CD8-positive, alpha-beta memory T cell (primary cell): ENCODE measurements at regions not wholly inside any gene's neighbourhood (a gene's known extent, or its start where the extent isn't known, plus 50 kb on each side); places are given as distances from the start of the nearest gene placed in this dataset.

Source experiments
- CTCF ChIA-PET: fragments of 350-600 bp; sonication (Branson Sonifier 250); formaldehyde crosslinking; loops from one replicate; lab custom pipeline; 2021; ENCODE audit warnings: antibody characterized with exemption; lab: Charles Lee
- POLR2A ChIA-PET: fragments of 350-600 bp; sonication (Branson Sonifier 250); formaldehyde crosslinking; loops from one replicate; lab custom pipeline; 2021; ENCODE audit warnings: antibody characterized with exemption; lab: Charles Lee
- DNase-seq, 5 donors: peaks; one replicate each; pipeline versions ENCODE4 v3.0.0 to v3.0.0-alpha.2; 2020 to 2022; ENCODE audit warnings: mixed read lengths in 1 of 5
- H3K27ac ChIP-seq: one replicate; pipeline ENCODE4 v1.7.0; 2013; ENCODE audit warnings: low read depth, mild to moderate bottlenecking, low read length, moderate library complexity
- H3K27me3 ChIP-seq: 2 replicates; pipeline ENCODE4 v1.7.0; 2013; ENCODE audit warnings: low read length, mild to moderate bottlenecking; ENCODE audit not compliant: insufficient read depth, poor library complexity, severe bottlenecking
- H3K36me3 ChIP-seq: 2 replicates; pipeline ENCODE4 v1.7.0; 2013; ENCODE audit warnings: mild to moderate bottlenecking, low read length, moderate library complexity; ENCODE audit not compliant: insufficient read depth
- H3K4me1 ChIP-seq: 2 replicates; pipeline ENCODE4 v1.7.0; 2013; ENCODE audit warnings: mild to moderate bottlenecking, low read length, moderate library complexity; ENCODE audit not compliant: insufficient read depth
- H3K4me3 ChIP-seq: 2 replicates; pipeline ENCODE4 v1.7.0; 2013; ENCODE audit warnings: mild to moderate bottlenecking, low read length
- H3K9me3 ChIP-seq: 2 replicates; pipeline ENCODE4 v1.7.0; 2013; ENCODE audit warnings: mild to moderate bottlenecking, low read length
- H3K27ac Mint-ChIP-seq, 8 donors: one replicate each; pipeline ENCODE4 v1.8.0; 2020 to 2021; ENCODE audit warnings: mixed read lengths in 8 of 8, mild to moderate bottlenecking in 6 of 8, inconsistent platforms in 3 of 8, moderate library complexity in 3 of 8
- H3K27me3 Mint-ChIP-seq, 2 donors: one replicate each; pipeline ENCODE4 v1.8.0; 2020 to 2021; ENCODE audit warnings: mixed read lengths in 2 of 2, mild to moderate bottlenecking in 1 of 2, moderate library complexity in 1 of 2
- H3K36me3 Mint-ChIP-seq, 3 donors: one replicate each; pipeline ENCODE4 v1.8.0; 2020 to 2021; ENCODE audit warnings: mixed read lengths in 3 of 3, inconsistent platforms in 1 of 3, mild to moderate bottlenecking in 1 of 3
- H3K4me1 Mint-ChIP-seq, 3 donors: one replicate each; pipeline ENCODE4 v1.8.0; 2020 to 2021; ENCODE audit warnings: mixed read lengths in 3 of 3, inconsistent platforms in 1 of 3, mild to moderate bottlenecking in 1 of 3
- H3K4me3 Mint-ChIP-seq, 7 donors: one replicate each; pipeline ENCODE4 v1.8.0; 2020 to 2021; ENCODE audit warnings: mixed read lengths in 7 of 7, mild to moderate bottlenecking in 6 of 7, moderate library complexity in 4 of 7, inconsistent platforms in 2 of 7
- H3K9me3 Mint-ChIP-seq, 5 donors: one replicate each; pipeline ENCODE4 v1.8.0; 2020 to 2022; ENCODE audit warnings: mixed read lengths in 5 of 5, mild to moderate bottlenecking in 3 of 5, moderate library complexity in 2 of 5, inconsistent platforms in 1 of 5

DNA sequence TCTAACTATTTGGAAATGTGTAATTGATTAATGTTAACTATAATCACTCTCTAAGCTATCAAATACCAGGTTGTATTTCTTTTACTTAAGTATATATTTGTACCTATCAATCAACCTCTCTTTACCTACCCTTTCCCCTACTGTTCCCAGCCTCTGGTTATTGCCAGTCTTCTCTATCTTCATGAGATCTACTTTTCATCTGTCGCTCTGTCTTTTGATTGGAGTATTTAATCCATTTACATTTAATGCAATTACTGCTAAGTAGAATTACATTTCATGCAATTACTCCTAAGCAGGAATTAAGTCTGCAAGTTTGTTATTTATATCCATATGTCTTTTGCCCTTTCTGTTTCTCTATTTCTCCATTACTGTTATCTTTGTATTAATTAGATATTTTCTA lies 148.1 kb downstream of the MAT2B start:
- H3K9me3 Mint-ChIP-seq, result peaks cover 3 to 16% (median 8%) of the 10 kb centered on the region in 5 donors
- no peak overlapping the region for H3K27ac Mint-ChIP-seq
- H3K27me3 Mint-ChIP-seq, result no peaks in the 10 kb centered on the region
- ChIA-PET CTCF (no interaction called here), POLR2A (no interaction called here)
- H3K36me3 Mint-ChIP-seq, result no peaks in the 10 kb centered on the region
- no peaks in the 10 kb centered on the region for H3K4me1 Mint-ChIP-seq
- H3K4me1 ChIP-seq, result no peaks in the 10 kb centered on the region
- H3K4me3 Mint-ChIP-seq, result no peak overlapping the region
- no peaks in the 10 kb centered on the region for H3K27me3 ChIP-seq
- H3K36me3 ChIP-seq, result no peaks in the 10 kb centered on the region
- DNase-seq, result no peak
- no peak overlapping the region for H3K4me3 ChIP-seq
- H3K9me3 ChIP-seq, result no peaks in the 10 kb centered on the region
- H3K27ac ChIP-seq, result no peak overlapping the region

DNA sequence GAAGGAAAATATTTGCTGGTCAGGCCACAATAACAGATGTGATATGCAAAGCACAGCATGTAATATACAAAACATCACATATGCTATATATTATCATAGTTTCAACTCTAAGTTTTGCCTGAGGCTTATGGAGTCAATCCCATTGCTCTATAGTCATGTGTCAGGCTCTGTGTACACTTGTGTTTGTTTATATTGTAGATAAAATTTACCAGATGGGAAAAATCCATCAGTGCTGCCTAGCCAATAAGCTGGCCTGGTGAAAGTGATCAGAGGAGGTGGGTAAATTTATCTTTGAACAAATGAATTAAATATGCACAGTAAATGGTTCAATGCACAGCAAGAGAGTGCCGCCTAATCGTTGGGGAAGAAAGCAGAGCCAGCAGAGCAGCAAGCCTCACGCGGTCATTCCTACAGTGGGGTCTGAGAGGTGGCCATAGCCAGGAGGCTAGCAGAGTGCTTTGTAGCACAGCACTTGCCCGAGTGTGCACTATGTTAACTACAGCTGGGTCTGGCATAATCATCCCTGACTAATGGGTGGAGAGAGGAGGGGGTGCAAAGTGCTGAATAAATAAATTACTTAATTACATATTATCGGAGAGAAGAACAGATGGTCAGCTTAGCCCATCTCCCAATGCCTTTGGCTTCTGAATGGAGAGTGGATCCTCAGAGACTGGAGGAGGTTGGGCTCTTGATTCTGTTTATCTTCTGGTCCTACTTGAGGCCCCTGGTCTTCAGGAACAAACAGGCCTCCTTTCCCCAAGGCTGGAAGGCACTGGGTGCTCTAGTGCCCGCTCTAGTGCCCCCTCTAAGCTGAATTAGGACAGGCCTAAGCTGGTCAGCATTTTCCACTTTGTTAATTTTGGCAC lies 153.5 kb downstream of the MAT2B start:
- H3K27me3 ChIP-seq, result no peaks in the 10 kb centered on the region
- H3K4me1 ChIP-seq, result no peaks in the 10 kb centered on the region
- no peaks in the 10 kb centered on the region for H3K4me1 Mint-ChIP-seq
- ChIA-PET CTCF (no interaction called here), POLR2A (no interaction called here)
- H3K4me3 Mint-ChIP-seq, result no peak overlapping the region
- no peak overlapping the region for H3K4me3 ChIP-seq
- H3K36me3 Mint-ChIP-seq, result no peaks in the 10 kb centered on the region
- no peaks in the 10 kb centered on the region for H3K36me3 ChIP-seq
- H3K9me3 Mint-ChIP-seq, result peaks cover 0 to 7% (median 3%) of the 10 kb centered on the region in 5 donors
- H3K27ac Mint-ChIP-seq, result no peak overlapping the region
- no peaks in the 10 kb centered on the region for H3K9me3 ChIP-seq
- no peak overlapping the region for H3K27ac ChIP-seq
- H3K27me3 Mint-ChIP-seq, result no peaks in the 10 kb centered on the region
- DNase-seq, result no peak

DNA sequence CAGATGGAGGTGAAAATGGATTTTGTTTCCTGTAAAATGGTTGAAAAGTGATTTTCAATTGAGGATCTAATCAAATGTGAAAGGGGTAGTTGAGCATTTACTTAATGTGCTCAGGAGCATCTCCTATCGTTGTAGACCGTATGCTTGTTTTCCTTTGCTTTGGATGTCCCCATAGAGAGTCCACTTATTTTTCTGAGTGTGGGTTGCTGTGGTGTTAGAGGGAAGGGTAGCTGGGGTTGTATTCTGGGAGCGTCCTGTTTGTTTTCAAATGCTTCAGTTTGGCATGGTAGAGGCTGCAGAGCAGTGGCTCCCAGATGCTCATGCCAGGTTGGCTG lies 154.1 kb downstream of the MAT2B start:
- Histone ChIP-seq H3K4me3 (no peak overlapping the region), H3K9me3 (no peaks in the 10 kb centered on the region), H3K4me1 (no peaks in the 10 kb centered on the region), H3K27ac (no peak overlapping the region), H3K36me3 (no peaks in the 10 kb centered on the region), H3K27me3 (no peaks in the 10 kb centered on the region)
- H3K4me1 Mint-ChIP-seq, result no peaks in the 10 kb centered on the region
- no peaks in the 10 kb centered on the region for H3K36me3 Mint-ChIP-seq
- H3K9me3 Mint-ChIP-seq, result peaks cover 0 to 3% (median 0%) of the 10 kb centered on the region in 5 donors
- CTCF ChIA-PET, result no interaction called here
- no peaks in the 10 kb centered on the region for H3K27me3 Mint-ChIP-seq
- no peak for DNase-seq
- POLR2A ChIA-PET, result no interaction called here
- H3K4me3 Mint-ChIP-seq, result no peak overlapping the region
- H3K27ac Mint-ChIP-seq, result no peak overlapping the region

DNA sequence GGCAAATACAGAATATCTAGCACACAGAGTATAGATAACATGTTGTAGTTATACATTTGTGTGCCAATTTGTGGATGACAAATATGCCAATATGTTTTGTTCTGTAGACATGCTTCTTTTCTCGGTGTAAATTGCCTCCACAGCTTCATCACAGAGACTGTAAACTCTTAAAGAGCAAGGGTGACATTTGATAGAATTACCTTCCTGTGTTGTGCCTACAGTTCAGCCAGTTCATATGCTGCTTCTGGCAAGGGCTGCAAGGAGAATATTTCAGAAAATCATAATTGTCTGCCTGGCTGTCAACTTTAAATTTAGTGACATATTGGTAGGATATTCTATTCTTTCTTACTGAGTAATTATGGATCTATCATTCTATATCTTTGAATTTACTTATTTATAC lies 155.1 kb downstream of the MAT2B start:
- POLR2A ChIA-PET, result no interaction called here

DNA sequence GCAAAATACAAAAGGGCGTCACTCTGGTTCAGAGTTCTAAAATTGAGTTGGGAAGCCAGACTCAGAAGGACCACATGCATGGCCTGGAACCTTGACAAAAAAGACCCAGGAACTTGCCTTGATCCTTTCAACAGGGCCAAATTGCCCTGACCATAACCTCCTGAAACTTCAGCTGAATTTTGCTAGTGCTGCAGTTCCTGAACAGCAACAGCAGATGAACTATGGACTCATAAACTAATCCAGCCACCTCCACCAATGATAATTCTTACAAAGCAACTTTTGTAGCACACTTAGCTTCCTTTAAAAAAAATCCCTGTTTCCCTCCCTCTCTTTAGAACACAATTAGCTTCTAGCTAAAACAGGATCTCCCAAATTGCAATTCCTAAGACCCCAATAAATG lies 155.9 kb downstream of the MAT2B start:
- Histone ChIP-seq H3K27ac (no peak overlapping the region), H3K9me3 (no peaks in the 10 kb centered on the region), H3K4me1 (no peaks in the 10 kb centered on the region), H3K27me3 (no peaks in the 10 kb centered on the region), H3K4me3 (no peak overlapping the region), H3K36me3 (no peaks in the 10 kb centered on the region)
- Mint-ChIP-seq H3K4me1 (no peaks in the 10 kb centered on the region), H3K4me3 (no peak overlapping the region), H3K27ac (no peak overlapping the region), H3K27me3 (no peaks in the 10 kb centered on the region), H3K36me3 (peaks cover 0 to 2% (median 0%) of the 10 kb centered on the region in 3 donors), H3K9me3 (peaks cover 0 to 2% (median 0%) of the 10 kb centered on the region in 5 donors)
- ChIA-PET POLR2A (no interaction called here), CTCF (no interaction called here)
- DNase-seq, result no peak

More for the DNA sequence above, 155.1 kb downstream of the MAT2B start:
- no peak for DNase-seq
- no peaks in the 10 kb centered on the region for H3K9me3 ChIP-seq
- Mint-ChIP-seq H3K4me3 (no peak overlapping the region), H3K4me1 (no peaks in the 10 kb centered on the region), H3K27ac (no peak overlapping the region), H3K36me3 (peaks cover 0 to 2% (median 0%) of the 10 kb centered on the region in 3 donors), H3K9me3 (peaks cover 0 to 2% (median 0%) of the 10 kb centered on the region in 5 donors), H3K27me3 (no peaks in the 10 kb centered on the region)
- no peak overlapping the region for H3K4me3 ChIP-seq
- H3K27ac ChIP-seq, result no peak overlapping the region
- no peaks in the 10 kb centered on the region for H3K36me3 ChIP-seq
- H3K4me1 ChIP-seq, result no peaks in the 10 kb centered on the region
- CTCF ChIA-PET, result no interaction called here
- no peaks in the 10 kb centered on the region for H3K27me3 ChIP-seq

DNA sequence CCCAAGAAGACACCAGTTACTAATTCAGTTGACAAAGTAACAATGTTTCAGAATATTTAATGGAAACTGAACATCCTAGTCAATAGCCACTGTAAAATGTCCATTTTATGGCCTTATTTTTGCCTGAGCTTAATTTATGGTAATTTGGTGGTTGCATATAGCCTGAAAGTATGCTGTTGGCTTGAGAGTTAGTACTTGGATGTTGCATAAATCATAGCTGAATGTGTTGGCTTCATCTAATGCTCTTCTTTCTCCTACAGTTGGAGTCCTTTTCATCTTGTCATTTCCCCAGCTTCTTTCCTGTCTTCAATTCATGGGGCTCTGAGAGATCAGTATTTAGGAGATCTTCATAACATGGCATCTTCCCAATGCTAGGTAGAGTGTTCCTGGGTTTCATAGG lies 164.6 kb downstream of the MAT2B start:
- DNase-seq, result no peak
- Mint-ChIP-seq H3K9me3 (peaks cover 0 to 2% (median 0%) of the 10 kb centered on the region in 5 donors), H3K4me1 (no peaks in the 10 kb centered on the region), H3K27ac (no peak overlapping the region), H3K27me3 (no peaks in the 10 kb centered on the region), H3K36me3 (peaks cover 0 to under 1% (median 0%) of the 10 kb centered on the region in 3 donors), H3K4me3 (no peak overlapping the region)
- H3K4me3 ChIP-seq, result no peak overlapping the region
- no peaks in the 10 kb centered on the region for H3K9me3 ChIP-seq
- POLR2A ChIA-PET, result no interaction called here
- CTCF ChIA-PET, result no interaction called here
- no peaks in the 10 kb centered on the region for H3K36me3 ChIP-seq
- H3K4me1 ChIP-seq, result no peaks in the 10 kb centered on the region
- no peaks in the 10 kb centered on the region for H3K27me3 ChIP-seq
- no peak overlapping the region for H3K27ac ChIP-seq

DNA sequence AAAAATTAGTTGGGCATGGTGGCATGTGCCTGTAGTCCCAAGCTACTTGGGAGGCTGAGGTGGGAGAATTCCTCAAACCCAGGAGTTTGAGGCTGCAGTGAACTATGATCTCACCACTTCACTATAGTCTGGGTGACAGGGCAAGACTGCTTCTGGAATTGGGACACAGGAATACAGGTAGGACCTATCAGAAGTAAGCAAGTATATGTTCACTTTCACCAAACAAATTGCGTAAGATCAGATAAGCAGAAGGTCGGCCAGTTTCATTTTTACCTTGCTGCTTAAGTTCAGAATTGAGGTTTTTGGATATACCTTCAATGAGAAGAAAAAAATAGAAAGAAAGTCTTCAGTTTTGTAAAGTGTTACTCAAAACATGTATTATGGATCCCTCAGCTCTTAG lies 171.7 kb downstream of the MAT2B start:
- CTCF ChIA-PET, result no interaction called here
- Mint-ChIP-seq H3K27me3 (no peaks in the 10 kb centered on the region), H3K4me1 (no peaks in the 10 kb centered on the region), H3K27ac (no peak overlapping the region), H3K9me3 (peaks cover 0 to 1% (median 0%) of the 10 kb centered on the region in 5 donors), H3K4me3 (no peak overlapping the region), H3K36me3 (no peaks in the 10 kb centered on the region)
- Histone ChIP-seq H3K4me1 (no peaks in the 10 kb centered on the region), H3K36me3 (no peaks in the 10 kb centered on the region), H3K27me3 (no peaks in the 10 kb centered on the region), H3K27ac (no peak overlapping the region), H3K4me3 (no peak overlapping the region), H3K9me3 (no peaks in the 10 kb centered on the region)
- POLR2A ChIA-PET, result no interaction called here
- no peak for DNase-seq

DNA sequence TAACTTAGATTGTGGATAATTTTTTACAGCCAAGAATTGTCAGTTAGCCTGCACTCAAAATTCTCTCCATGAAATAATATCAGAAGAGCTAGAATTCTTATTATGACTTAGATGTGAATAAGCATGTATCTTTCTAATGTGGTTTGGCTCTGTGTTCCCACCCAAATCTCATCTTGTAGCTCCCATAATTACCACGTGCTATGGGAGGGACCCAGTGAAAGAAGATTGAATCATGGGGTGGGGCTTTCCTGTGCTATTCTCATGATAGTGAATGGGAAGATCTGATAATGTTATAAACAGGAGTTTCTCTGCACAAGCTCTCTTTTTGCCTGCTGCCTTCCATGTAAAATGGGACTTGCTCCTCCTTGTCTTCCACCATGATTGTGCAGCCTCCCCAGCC lies 176.8 kb downstream of the MAT2B start:
- no peak overlapping the region for H3K27ac ChIP-seq
- no peak for DNase-seq
- no peaks in the 10 kb centered on the region for H3K36me3 ChIP-seq
- no peaks in the 10 kb centered on the region for H3K27me3 Mint-ChIP-seq
- no peaks in the 10 kb centered on the region for H3K9me3 ChIP-seq
- no peak overlapping the region for H3K4me3 ChIP-seq
- POLR2A ChIA-PET, result no interaction called here
- no peak overlapping the region for H3K27ac Mint-ChIP-seq
- CTCF ChIA-PET, result no interaction called here
- H3K4me1 ChIP-seq, result no peaks in the 10 kb centered on the region
- H3K36me3 Mint-ChIP-seq, result no peaks in the 10 kb centered on the region
- H3K4me3 Mint-ChIP-seq, result no peak overlapping the region
- no peaks in the 10 kb centered on the region for H3K27me3 ChIP-seq
- no peaks in the 10 kb centered on the region for H3K4me1 Mint-ChIP-seq
- peaks cover 0 to 2% (median 0%) of the 10 kb centered on the region in 5 donors for H3K9me3 Mint-ChIP-seq
